ENCODE measurements at regions not wholly inside any gene's neighbourhood (a gene's known extent, or its start where the extent isn't known, plus 50 kb on each side); places are given as distances from the start of the nearest gene placed in this dataset.
A peak's percentile ranks its signal among the peaks of the same experiment; 100 is the strongest.

GRCh38 chr6:3561725-3562124 is 104.9 kb upstream of the SLC22A23 start:
- H3K9me3 ChIP-seq (ENCODE audit: control insufficient read depth, insufficient read depth, low read length) = no peaks in the 10 kb centered on the region; the same call in 1 of the 2 replicates
- POLR2A ChIA-PET = interaction anchor here (0.6 to 0.7 kb wide), 2 partner anchors 130 to 351 kb away, joined by 5 to 6 read pairs; no protein-coding TSS in a partner anchor
- CTCF ChIA-PET = interaction anchor here (0.6 kb wide), 1 partner anchor 328 kb away, joined by 6 read pairs; no protein-coding TSS in a partner anchor
- no peak overlapping the region for H3K4me3 ChIP-seq (ENCODE audit: low read depth, low read length)
- DNase-seq (ENCODE audit: low read depth, low spot score) = no peak
- H3K27ac ChIP-seq (ENCODE audit: low read depth, low read length) = no peak overlapping the region
- H3K27me3 ChIP-seq (ENCODE audit: control insufficient read depth, insufficient read depth, low read length) = peaks cover 30% of the 10 kb centered on the region
- TF ChIP-seq CTCF (IDR thresholded peaks at IDR 0.05; ENCODE audit: low read depth, low read length) = 0 out of 2 replicates have a peak, but pooled peaks have one; percentile 15

- H3K27ac ChIP-seq (ENCODE audit: low read depth, low read length) = no peak overlapping the region
- peaks cover 20% of the 10 kb centered on the region for H3K27me3 ChIP-seq (ENCODE audit: control insufficient read depth, insufficient read depth, low read length)
- TF ChIP-seq CTCF (IDR thresholded peaks at IDR 0.05; ENCODE audit: low read depth, low read length) = no peak
- H3K4me3 ChIP-seq (ENCODE audit: low read depth, low read length) = no peak overlapping the region
- H3K9me3 ChIP-seq (ENCODE audit: control insufficient read depth, insufficient read depth, low read length) = no peaks in the 10 kb centered on the region
- ChIA-PET CTCF (no interaction called here), POLR2A (no interaction called here)
- DNase-seq (ENCODE audit: low read depth, low spot score) = no peak
Measured at GRCh38 chr6:3560211-3560610, 103.4 kb upstream of the SLC22A23 start.

DNA sequence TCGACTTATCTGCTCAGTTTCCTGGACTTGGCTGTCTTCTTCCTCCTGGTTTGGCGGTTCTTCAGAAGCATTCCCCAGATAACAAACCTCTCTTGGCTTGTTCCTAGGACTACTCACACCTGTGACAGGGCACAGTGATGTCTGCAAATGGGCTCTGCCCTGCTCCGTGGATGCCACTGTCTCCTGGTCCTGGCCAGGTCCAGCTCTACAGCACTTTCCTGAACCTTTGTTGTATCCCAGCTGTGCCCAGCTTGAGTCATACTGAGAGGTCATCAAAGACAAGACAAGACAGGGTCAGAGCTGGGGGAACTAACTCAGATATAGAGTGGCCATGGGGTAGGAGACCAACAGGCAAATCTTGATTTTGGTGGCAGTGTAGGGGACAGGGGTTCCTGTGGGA is 102.7 kb upstream of the SLC22A23 start:
- no peak for DNase-seq (ENCODE audit: low read depth, low spot score)
- no peak overlapping the region for H3K27ac ChIP-seq (ENCODE audit: low read depth, low read length)
- ChIA-PET POLR2A (no interaction called here), CTCF (no interaction called here)
- H3K27me3 ChIP-seq (ENCODE audit: control insufficient read depth, insufficient read depth, low read length) = peaks cover 15% of the 10 kb centered on the region
- no peak overlapping the region for H3K4me3 ChIP-seq (ENCODE audit: low read depth, low read length)
- H3K9me3 ChIP-seq (ENCODE audit: control insufficient read depth, insufficient read depth, low read length) = no peaks in the 10 kb centered on the region
- no peak for TF ChIP-seq CTCF (IDR thresholded peaks at IDR 0.05; ENCODE audit: low read depth, low read length)

- Histone ChIP-seq H3K27me3 (ENCODE audit: control insufficient read depth, insufficient read depth, low read length) (peaks cover 15% of the 10 kb centered on the region), H3K27ac (ENCODE audit: low read depth, low read length) (no peak overlapping the region), H3K9me3 (ENCODE audit: control insufficient read depth, insufficient read depth, low read length) (no peaks in the 10 kb centered on the region), H3K4me3 (ENCODE audit: low read depth, low read length) (no peak overlapping the region)
- CTCF ChIA-PET = no interaction called here
- POLR2A ChIA-PET = no interaction called here
- DNase-seq (ENCODE audit: low read depth, low spot score) = no peak
- no peak for TF ChIP-seq CTCF (IDR thresholded peaks at IDR 0.05; ENCODE audit: low read depth, low read length)
Measured at GRCh38 chr6:3557336-3557735, 100.5 kb upstream of the SLC22A23 start.

- CTCF ChIA-PET = no interaction called here
- POLR2A ChIA-PET = no interaction called here
- Histone ChIP-seq H3K9me3 (ENCODE audit: control insufficient read depth, insufficient read depth, low read length) (no peaks in the 10 kb centered on the region), H3K27ac (ENCODE audit: low read depth, low read length) (no peak overlapping the region), H3K4me3 (ENCODE audit: low read depth, low read length) (no peak overlapping the region), H3K27me3 (ENCODE audit: control insufficient read depth, insufficient read depth, low read length) (peaks cover 7% of the 10 kb centered on the region)
- TF ChIP-seq CTCF (IDR thresholded peaks at IDR 0.05; ENCODE audit: low read depth, low read length) = no peak
- no peak for DNase-seq (ENCODE audit: low read depth, low spot score)
Measured at GRCh38 chr6:3553254-3553653, 96.4 kb upstream of the SLC22A23 start.

All from AG04450 (cell line).